ENCODE measurements at regions not wholly inside any gene's neighbourhood (a gene's known extent, or its start where the extent isn't known, plus 50 kb on each side); places are given as distances from the start of the nearest gene placed in this dataset.

GRCh38 chr18:73240899-73241298, 373.1 kb upstream of the NETO1 start:
- no peaks in the 10 kb centered on the region for H3K4me1 ChIP-seq
- TF ChIP-seq POLR2A (IDR thresholded peaks at IDR 0.05) (no peak), POLR2AphosphoS5 (IDR thresholded peaks at IDR 0.05) (no peak), EP300 (IDR thresholded peaks at IDR 0.05; ENCODE audit: low read depth) (no peak), CTCF (IDR thresholded peaks at IDR 0.05) (no peak)
- H3K9me3 ChIP-seq = no peaks in the 10 kb centered on the region
- H3K27ac ChIP-seq = no peak overlapping the region
- no peak for DNase-seq
- no peak overlapping the region for H3K4me3 ChIP-seq
- no peaks in the 10 kb centered on the region for H3K27me3 ChIP-seq
- H3K36me3 ChIP-seq = no peaks in the 10 kb centered on the region
- in situ Hi-C loops (cut with MboI; ENCODE audit: low pct_ligation_motif_present in 1 of 4, low pct_unique_long_range_greater_than_20kb in 1 of 4, low sequenced_read_pairs in 3 of 4) = no loop called here
- intact Hi-C loops (cut with DNase I; ENCODE audit: low total_unique reads) = no loop called here
- 56 to 60% methylated on average over 1 to 2 of the region's 2 CpGs for WGBS, 2 donors (ENCODE audit: low coverage in 1 of 2)

DNA sequence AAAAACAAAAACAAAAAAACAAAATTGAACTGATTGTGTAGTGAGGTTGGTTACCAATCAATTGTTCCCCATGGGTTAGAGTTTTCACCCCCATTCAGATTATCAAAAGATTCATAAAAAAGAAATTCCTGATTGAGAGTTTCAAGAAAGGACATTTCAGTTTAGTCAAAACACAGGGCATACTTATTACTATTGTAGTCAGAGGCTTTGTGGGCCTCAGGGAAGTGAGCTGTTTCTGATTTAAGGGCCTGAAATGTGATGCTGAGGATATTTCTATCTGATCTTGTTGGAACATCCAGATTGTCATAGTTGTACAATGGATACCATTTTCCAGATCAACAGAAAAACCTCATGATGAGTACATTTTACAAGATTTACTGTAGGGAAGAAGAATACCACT, 368.1 kb upstream of the NETO1 start:
- Histone ChIP-seq H3K4me3 (no peak overlapping the region), H3K36me3 (no peaks in the 10 kb centered on the region), H3K9me3 (no peaks in the 10 kb centered on the region), H3K27me3 (no peaks in the 10 kb centered on the region), H3K27ac (no peak overlapping the region), H3K4me1 (no peaks in the 10 kb centered on the region)
- TF ChIP-seq POLR2AphosphoS5 (IDR thresholded peaks at IDR 0.05) (no peak), EP300 (IDR thresholded peaks at IDR 0.05; ENCODE audit: low read depth) (no peak), CTCF (IDR thresholded peaks at IDR 0.05) (no peak)
- in situ Hi-C loops (cut with MboI; ENCODE audit: low pct_ligation_motif_present in 1 of 4, low pct_unique_long_range_greater_than_20kb in 1 of 4, low sequenced_read_pairs in 3 of 4) = no loop called here
- no peak for DNase-seq
- intact Hi-C loops (cut with DNase I; ENCODE audit: low total_unique reads) = no loop called here

DNA sequence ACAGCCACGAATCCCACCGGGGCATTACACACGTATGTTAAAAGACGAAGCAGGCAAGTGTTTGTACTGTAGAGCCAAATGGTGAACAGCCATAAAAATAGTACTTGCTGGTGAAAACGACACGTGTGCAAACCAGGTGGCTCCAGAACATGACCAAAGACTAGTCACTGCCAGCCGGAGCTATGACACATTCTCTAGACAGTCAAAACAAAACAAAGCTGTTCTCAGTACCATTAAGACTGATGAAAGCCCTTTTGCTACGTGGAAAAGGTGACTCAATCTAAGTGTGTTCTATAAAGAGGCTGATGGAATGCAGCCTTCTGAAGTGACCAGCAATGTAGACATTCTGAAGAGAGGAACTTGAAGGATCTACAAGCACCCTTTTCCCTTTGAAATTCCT, 367.7 kb upstream of the NETO1 start:
- Histone ChIP-seq H3K36me3 (no peaks in the 10 kb centered on the region), H3K4me1 (no peaks in the 10 kb centered on the region), H3K27me3 (no peaks in the 10 kb centered on the region), H3K4me3 (no peak overlapping the region), H3K27ac (no peak overlapping the region), H3K9me3 (no peaks in the 10 kb centered on the region)
- in situ Hi-C loops (cut with MboI; ENCODE audit: low pct_ligation_motif_present in 1 of 4, low pct_unique_long_range_greater_than_20kb in 1 of 4, low sequenced_read_pairs in 3 of 4) (no loop called here), intact Hi-C loops (cut with DNase I; ENCODE audit: low total_unique reads) (no loop called here)
- 75 to 79% methylated on average over 7 to 8 of the region's 8 CpGs for whole genome bisulfite sequencing, 2 donors (ENCODE audit: low coverage in 1 of 2)
- no peak for DNase-seq
- TF ChIP-seq POLR2A (IDR thresholded peaks at IDR 0.05) = no peak
- no peak for TF ChIP-seq EP300 (IDR thresholded peaks at IDR 0.05; ENCODE audit: low read depth)
- no peak for TF ChIP-seq POLR2AphosphoS5 (IDR thresholded peaks at IDR 0.05)
- TF ChIP-seq CTCF (IDR thresholded peaks at IDR 0.05) = no peak

GRCh38 chr18:73232933-73233332, 365.1 kb upstream of the NETO1 start:
- H3K27me3 ChIP-seq = no peaks in the 10 kb centered on the region
- in situ Hi-C loops (cut with MboI; ENCODE audit: low pct_ligation_motif_present in 1 of 4, low pct_unique_long_range_greater_than_20kb in 1 of 4, low sequenced_read_pairs in 3 of 4) (no loop called here), intact Hi-C loops (cut with DNase I; ENCODE audit: low total_unique reads) (no loop called here)
- no peaks in the 10 kb centered on the region for H3K4me1 ChIP-seq
- no peaks in the 10 kb centered on the region for H3K36me3 ChIP-seq
- H3K4me3 ChIP-seq = no peak overlapping the region
- TF ChIP-seq CTCF (IDR thresholded peaks at IDR 0.05) = no peak
- 52 to 73% methylated on average over 7 to 8 of the region's 8 CpGs for WGBS, 2 donors (ENCODE audit: low coverage in 1 of 2)
- no peaks in the 10 kb centered on the region for H3K9me3 ChIP-seq
- DNase-seq = no peak
- H3K27ac ChIP-seq = no peak overlapping the region

Data from transverse colon (tissue), 4 donors.